Stimulated activated CD8-positive, alpha-beta memory T cell treated with anti-CD3 and anti-CD28 coated beads, Interleukin-7, amount 100 ng/mL, for 48 hours (primary cell): ENCODE measurements at regions not wholly inside any gene's neighbourhood (a gene's known extent, or its start where the extent isn't known, plus 50 kb on each side); places are given as distances from the start of the nearest gene placed in this dataset.

Experiments used
- DNase-seq, 2 donors: peaks; one replicate each; pipeline ENCODE4 v3.0.0-alpha.2; 2020; ENCODE audit warnings: low read depth in 1 of 2; ENCODE audit errors: extremely low read depth in 1 of 2

DNA sequence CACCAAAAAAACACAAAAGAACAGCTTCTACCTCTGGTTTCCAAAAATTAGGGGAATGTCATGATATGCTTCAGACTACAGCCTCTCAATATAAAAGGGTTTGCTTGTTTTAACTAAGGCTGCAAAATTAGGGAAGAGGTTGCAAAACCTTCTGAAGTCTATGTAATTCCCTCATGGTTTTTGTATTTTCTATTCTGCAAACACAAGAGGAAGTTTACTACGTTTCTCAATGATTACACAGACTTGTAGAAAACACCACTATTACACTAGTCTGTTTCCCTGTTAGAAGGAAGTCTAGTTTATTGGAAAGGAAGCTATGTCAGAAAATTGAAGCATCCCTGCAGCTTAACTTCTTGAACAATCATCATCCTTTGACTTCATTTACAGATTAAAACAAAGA is 229.7 kb upstream of the FMN2 start:
- DNase-seq = no peak

DNA sequence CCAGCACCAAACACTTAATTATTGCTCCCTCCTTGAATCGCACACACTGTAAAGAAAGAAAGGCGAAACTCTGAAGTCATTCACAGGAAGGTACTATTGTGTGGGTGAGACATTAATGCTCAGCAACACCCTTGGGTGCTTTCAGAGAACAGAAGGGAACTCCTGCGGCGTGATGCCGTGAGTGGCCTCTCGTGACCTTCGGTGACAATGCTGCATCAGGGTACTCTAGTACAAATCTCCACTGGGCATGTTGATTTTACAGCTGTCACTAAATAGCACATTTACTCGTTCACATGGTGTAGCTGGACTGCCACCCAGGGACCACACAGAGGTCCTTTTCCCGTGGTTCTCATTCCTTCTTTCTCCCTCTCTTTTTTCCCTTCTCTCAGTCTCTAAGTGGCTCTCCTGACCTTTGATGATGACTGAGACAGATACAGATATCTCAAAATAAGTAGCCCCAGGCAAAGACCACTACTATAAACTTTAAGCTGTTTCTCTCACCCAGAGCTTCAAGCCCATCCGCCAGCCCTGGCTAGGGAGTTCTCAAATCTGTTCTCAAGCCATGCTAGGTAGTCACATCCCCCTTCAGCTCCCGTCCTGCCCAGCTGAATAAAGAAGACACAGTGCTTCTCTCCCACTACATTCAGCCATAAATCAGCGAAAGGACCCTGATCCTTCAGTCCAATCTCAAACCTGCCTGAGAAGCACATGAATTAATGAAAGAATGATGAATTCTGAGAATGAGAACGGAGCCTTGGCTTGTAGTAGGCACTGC is 223.4 kb upstream of the FMN2 start:
- DNase-seq = no peak

DNA sequence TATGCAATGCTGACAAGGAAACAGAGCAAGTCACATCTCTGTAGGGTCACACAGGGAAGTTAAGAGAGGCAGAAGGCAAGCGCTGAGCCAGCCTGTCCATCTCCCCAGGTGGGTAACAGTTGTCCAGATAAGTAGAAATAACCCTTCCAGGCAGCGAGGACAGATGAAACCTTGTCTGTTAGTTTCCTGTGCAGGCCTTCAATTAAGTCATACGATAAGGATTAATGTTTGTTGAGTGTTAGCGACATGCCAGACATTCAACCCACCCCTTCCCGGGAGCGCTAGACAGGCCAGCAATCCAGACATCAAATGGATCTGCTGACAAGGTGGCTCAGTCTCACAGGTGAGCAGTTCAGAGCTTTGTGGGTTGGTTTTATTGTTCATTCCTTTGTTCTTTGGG is 221.5 kb upstream of the FMN2 start:
- no peak for DNase-seq

DNA sequence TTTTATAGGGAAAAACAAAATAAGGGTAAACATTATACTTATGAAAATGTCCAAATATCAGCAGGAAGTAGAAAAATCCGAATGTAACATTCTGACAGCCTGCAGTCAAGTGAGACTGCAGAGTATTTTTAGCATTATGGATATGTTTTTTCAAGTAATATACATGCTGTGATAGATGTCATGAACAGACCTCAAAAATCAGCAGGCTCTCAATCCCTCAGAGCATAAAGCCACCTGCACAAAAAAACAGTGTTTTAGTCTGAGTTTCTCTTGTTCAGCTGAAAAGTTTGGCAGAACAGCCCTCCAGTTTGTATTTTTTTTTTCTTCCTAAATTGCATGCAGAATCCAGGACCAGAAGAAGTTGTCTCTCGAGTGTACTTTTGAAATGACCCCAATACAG is 219.1 kb upstream of the FMN2 start:
- DNase-seq = no peak

DNA sequence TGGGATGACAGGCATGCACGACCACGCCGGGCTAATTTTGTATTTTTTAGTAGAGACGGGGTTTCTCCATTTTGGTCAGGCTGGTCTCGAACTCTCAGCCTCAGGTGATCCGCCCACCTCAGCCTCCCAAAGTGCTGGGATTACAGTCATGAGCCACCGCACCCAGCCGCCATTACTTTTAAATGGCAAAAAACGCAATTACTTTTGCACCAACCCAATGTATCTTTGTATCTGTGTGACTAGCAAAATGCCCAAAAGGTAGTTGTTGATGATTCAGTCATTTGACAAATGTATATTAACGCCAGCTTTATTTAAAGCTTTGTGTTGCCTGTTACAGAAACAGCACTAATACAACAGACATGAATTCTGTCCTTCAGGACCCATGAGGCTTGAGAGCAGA is 216.9 kb upstream of the FMN2 start:
- DNase-seq = no peak

DNA sequence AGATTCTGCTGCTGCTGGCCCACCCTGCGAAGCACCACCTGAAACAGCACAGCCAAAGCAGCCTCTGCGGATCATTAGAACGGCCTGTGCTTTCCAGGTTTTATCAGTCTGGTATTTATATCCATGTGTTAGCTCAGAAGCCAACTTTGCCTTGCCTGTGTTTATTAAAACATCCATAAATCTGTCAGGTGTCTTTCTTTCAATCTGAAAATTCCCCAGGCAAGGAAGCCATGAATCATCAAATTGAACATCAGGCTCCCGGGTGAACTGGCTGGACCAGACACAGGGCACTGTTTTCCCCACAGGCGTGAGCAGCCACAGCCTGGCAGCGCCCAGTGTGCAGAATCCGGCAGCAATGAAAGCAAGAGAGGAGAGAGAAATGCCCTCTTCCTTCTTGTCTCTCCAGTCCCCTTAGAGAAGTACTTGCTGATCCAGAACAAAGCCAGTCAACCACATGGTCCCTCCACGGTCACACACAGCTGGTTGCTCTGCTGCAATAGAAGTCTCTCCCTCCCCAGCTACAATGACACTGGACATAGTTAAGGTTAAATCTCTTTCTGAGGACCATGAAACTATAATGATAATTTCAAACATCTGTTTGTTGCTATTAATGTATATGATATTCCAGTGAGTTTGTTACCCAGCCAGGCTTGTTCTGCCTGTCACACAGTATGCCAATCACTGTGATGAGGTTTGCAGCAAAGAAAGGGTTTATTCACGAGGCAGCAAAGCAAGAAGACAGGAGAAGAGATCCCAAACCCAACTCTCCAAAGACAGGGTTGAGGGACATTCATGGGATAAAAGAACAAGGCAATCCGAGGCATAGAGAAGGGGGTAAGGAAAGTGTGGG is 212.1 kb upstream of the FMN2 start:
- no peak for DNase-seq

DNA sequence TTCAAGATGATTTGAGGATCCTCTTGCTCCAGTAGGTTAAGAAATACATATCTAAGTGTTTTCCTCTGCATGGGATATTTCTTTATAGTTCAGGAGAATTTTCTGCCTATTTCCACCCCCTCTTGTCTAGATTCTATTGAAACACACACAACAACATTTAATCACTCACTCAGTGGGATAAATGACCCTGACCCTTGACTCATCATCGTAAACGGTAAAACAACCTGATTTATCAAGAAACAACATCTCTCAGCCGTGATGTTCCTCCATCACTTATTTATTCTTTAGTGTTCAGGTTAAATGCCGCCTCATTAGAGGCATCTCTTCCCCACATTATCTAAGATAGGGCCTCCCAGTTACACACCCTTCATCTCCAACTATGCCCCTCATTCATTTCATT is 208.7 kb upstream of the FMN2 start:
- DNase-seq = no peak

DNA sequence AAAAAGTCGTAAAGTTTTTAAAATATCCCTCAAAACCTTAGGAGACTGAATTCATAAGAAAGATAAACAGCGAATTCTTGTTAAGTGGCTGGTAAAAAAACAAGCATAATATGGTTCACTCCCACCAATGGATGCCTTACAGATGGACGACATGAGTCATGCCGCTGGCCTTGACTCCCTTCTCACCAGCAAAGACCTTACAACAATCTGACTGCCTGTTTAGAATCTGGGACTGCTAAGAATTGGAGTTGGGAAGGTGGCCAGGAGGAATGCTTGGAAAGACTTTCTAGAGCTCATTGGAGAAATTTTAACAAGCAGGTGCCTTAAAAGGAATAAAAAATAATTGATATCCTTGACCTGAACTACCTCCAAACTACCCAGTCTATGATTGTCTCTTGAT is 206.9 kb upstream of the FMN2 start:
- no peak for DNase-seq

DNA sequence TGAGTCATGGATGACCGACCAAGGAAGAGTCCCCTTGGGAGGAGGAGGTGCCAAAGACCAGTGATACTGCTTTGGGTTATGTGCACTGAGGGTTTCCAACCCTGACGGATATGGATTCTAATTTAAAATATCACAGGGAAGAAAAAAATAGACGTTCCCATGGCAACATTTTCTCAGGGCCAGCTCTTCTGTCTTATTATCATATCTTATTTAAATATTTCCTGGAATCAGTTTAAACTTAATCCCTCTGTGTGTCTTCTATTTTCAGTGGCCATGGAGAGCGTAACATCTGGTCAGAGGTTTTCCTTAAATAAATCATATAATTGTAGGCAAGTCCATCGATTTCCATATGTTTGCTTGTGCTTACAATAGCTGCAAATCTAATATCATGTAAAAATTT is 205.4 kb upstream of the FMN2 start:
- DNase-seq = no peak

DNA sequence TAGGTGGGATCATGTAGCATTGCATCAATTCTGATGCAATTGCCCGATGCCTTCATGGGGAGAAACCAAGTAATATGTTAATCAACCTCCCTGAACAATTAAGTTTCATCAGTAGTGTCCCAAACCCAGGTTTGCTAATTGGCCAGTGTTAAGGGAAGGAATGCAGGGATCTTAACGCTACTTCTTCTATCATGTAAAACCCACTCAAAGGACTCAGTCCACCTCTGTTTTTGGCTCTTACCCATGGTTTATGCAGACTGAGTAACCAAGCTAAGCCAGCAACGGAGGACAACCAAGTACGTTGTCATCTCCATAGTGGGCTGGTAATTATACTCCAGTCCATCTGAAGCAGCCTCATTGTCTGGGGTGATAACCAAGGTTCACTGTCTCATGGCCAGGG is 203.0 kb upstream of the FMN2 start:
- DNase-seq = no peak

DNA sequence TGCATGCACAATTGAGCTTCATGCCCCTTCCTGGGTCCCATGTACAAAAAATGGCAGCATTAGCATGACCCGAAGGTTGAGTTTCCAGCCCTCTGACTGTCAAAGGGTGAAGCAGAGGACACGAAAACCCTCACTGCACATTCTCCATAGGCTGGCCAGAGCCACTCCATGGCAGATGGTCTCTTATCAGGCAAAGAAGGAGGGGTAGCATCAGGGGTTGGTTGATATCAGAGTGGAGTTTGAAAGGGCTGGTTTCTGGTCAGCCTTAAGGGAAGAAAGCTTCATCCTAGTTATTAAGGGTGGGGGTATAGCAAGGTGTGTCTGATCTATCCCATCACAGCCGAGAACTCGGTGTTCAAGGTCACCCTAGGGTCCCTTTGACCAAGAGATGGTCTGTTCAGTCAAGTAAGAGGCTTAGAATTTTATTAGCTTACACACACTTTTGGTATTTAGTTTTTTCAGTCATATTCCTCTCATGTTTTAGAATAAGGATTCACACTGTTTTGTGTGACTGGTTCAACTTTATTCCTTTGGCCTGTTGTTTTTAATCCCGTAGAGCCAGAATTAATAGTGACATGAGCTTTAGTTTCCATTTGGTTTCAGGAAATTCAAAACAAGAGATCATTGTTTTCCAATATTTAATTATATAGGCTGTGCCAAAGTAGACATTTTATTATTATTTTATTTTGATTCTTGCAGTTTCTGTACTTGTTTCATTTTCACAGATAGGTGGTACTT is 199.9 kb upstream of the FMN2 start:
- DNase-seq = no peak

DNA sequence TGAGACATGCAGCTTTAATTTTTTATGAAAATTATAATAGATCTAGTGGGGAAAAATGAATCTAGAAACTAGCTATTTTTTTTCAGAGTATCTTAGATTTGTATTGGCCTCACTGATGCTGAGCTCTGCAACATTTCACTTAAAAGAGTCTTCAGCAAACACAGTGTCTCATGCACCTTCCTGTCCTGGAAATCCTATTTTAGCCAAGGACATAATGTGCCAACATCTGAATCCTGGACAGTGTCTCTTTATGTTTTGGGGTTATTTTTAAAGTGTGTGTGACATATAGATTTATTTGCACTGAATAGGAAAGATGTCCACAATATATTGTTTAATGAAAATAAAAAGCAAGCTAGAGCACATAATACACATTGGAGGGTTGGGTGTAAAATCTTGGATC is 199.1 kb upstream of the FMN2 start:
- no peak for DNase-seq

DNA sequence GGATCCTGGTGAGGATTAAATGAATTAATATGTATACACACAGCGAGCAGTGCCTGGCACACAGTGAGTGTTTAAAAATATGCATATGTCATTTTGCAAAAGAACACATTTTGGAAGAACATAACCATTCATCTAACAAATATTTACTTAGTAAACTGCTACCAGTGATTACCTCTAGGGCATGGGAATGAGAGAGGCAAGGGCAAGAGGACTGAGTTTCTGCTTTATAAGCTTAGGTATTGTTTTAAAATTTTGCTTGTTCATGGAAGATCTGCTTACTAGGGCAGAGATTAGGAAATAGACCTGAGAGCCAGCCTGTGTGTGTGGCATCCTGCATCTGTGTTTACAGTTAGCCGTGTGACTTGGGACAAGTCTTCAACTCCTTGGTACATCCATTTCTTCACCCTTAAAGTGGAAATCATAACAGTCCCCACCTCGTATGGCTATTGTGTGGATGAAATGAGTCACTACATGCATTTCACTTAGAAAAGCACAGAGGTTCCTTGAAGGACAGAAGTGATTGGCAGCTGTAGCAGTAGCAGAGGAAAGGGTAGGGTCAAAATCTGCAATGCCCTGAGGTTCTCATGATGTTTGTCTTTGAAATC is 198.5 kb upstream of the FMN2 start:
- no peak for DNase-seq

DNA sequence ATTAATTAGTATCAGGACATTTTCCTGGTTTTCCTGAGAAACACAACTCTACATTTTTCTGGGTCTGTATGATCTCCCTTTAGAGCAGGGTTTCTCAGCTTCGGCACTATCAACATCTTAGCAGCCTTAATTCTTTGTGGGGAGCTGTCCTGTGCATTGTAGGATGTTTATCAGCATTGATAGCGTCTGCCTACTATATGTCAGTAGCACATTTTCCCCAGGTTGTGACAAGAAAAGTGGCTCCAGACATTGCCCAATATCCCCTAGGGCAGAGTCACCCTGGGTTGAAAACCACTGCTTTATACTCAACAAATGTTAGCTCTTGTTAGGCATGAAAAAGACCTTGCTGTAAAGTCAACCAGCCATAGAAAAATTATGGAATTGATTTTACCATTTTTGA is 195.1 kb upstream of the FMN2 start:
- DNase-seq = no peak

DNA sequence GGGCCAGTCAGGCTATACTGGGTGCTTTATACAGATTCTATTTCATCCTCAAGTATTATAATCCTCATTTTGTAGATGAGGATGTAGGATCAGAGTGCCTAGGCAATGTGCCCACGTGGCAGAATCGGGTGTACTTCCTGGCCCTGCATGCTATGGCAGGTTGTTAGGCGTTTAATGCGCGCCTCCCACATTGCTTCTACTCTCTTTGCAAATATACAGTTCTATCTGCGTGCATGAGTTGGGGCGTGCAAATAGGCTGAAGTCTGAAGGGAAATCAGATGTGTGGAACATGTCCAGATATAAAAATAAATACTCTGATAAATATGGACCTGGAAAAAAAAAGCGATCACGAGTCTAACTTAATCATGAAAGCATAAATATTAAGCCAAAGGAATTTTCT is 194.7 kb upstream of the FMN2 start:
- no peak for DNase-seq

DNA sequence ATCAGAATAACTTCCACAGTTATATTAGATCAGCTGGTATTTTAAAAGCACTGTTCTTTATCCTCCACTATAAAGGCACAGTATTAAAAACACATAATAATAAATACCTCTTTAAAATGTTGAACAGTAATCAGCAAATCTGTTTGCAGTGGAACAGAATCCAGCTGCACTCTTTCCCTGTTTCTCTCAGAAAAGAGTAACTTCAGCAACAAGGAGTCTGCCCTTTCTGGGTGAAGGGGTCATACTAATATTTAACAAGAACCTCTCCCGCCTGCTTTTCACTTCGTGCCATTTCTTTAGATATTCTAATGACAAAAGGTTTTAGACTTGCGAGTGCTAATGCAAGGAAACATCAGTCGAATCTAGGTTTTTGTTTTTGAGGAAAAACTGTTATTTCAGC is 194.2 kb upstream of the FMN2 start:
- no peak for DNase-seq

DNA sequence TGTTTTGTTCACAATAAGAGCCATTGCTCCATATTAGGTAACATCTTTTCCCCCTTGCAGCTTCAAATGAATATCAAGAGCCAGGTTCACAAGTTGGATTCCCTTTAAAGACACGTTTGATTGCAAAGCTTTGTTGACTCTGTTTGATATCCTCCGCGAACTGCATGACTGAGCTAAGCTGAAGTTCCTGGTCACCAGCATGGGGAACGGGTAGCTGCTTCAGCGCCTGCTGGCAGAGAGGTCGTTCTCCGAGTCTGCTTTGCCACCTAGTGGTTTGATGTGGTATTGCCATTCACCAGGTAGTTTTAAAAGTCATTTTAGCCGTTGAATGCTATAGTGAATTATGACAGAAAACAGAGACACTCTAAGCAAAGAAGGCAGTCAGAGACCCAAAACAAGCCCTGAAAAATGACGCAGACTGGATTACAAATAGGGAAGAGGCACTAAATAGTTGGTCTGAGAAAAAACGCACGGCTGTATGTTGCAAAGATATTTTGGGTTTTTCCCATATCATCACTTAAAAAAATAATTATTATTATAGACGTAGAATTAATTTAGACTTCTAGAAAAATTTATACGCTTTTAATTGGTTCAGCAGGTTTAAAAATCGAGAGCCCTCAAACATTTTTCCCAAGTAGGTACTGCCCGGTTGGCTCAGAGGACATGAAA is 193.5 kb upstream of the FMN2 start:
- DNase-seq = peak; percentile 31 to 48

DNA sequence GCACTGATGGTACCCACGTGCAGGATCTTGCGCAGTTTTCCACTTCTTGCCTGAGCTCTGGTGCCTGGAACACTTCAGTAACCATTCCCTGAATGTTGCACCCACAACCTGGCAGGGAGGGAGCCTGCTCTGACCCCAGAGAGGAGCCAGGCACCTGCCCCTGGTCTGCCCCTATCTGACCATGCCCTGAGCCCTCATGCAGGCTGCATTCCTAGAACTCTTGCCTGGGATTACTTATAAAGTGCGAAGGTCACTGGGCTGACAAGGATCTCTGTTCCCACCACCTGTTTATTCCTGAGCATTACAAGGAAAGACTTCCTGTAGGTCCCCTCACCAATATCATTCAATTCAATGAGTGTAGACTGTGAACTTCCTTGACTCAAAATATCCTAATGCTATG is 191.9 kb upstream of the FMN2 start:
- DNase-seq = no peak

DNA sequence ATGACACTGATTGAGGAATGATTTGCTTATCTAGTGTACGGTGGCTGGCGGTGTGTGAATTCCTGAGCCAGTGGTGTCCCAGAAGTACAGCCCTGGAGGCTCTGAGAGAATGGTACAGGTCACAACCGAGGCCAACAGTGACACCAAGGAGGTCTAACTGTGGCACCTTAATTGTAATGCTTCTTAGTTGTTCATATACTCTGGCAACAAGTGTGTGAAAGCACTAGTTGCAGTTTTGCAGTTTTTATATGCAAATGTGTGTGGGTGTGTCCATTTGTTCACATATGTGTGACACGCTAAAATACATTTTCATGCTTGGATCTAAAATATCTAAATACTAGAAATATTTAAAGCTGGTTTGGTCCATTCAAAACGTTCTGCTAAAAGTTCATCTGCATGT is 185.3 kb upstream of the FMN2 start:
- no peak for DNase-seq

DNA sequence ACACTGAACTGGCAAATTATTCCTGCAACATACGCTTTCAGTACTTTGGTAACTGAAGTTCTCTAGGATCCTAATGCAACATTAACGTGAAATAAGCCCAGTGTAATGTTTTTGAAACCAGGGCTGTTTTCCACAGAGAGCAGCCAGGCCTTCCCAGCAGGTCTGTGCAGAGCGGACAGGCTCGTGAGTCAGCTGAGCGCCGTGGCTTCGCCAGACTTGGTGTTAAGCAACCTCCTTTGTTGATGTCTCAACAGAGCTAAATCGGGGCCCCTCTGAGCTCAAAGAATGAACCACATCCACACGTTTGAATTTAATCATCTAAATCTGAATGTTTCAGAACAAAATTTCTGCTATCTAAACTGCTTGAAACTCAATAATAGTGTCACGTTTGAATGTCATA is 181.8 kb upstream of the FMN2 start:
- no peak for DNase-seq

DNA sequence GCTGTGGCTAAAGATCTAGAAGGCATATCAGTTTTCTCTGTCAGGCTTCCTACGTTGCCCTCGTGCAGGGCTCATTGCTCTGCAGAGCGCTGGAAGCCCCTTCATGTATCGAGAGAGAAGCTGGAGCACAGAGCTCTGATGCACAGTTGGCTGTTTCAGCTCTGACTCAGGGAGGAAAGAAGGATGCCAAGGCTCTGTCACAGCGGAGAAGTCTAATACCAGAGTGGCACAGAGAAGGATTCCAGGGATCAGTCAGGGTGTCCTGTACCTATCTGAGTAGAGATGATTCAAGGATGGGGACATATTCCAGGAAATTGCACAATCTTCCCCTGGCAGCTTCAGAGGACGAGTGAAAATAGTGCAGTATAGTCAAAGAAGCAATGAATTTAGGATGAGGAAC is 179.2 kb upstream of the FMN2 start:
- no peak for DNase-seq
